ENCODE measurements at regions not wholly inside any gene's neighbourhood (a gene's known extent, or its start where the extent isn't known, plus 50 kb on each side); places are given as distances from the start of the nearest gene placed in this dataset.

GRCh38 chrX:20803971-20804370 is 537.3 kb upstream of the RPS6KA3 start:
- no peak overlapping the region for H3K27ac Mint-ChIP-seq

GRCh38 chrX:20802036-20802435 is 535.3 kb upstream of the RPS6KA3 start:
- H3K27ac Mint-ChIP-seq = no peak overlapping the region
- no peak for DNase-seq
- no peaks in the 10 kb centered on the region for H3K36me3 Mint-ChIP-seq (ENCODE audit: low read depth)
- peaks cover 6% of the 10 kb centered on the region for H3K9me3 Mint-ChIP-seq
- intact Hi-C loops (cut with micrococcal nuclease) = no loop called here
- no peaks in the 10 kb centered on the region for H3K27me3 Mint-ChIP-seq
- H3K4me1 Mint-ChIP-seq = no peaks in the 10 kb centered on the region
- no peak overlapping the region for H3K4me3 Mint-ChIP-seq

More at GRCh38 chrX:20803971-20804370, 537.3 kb upstream of the RPS6KA3 start:
- H3K9me3 Mint-ChIP-seq = peaks cover 4% of the 10 kb centered on the region
- no peak for DNase-seq
- H3K4me1 Mint-ChIP-seq = no peaks in the 10 kb centered on the region
- no peaks in the 10 kb centered on the region for H3K36me3 Mint-ChIP-seq (ENCODE audit: low read depth)
- intact Hi-C loops (cut with micrococcal nuclease) = no loop called here
- no peak overlapping the region for H3K4me3 Mint-ChIP-seq
- no peaks in the 10 kb centered on the region for H3K27me3 Mint-ChIP-seq

- H3K4me1 Mint-ChIP-seq = no peaks in the 10 kb centered on the region
- DNase-seq = no peak
- peaks cover 6% of the 10 kb centered on the region for H3K9me3 Mint-ChIP-seq
- intact Hi-C loops (cut with micrococcal nuclease) = no loop called here
- no peak overlapping the region for H3K4me3 Mint-ChIP-seq
- no peaks in the 10 kb centered on the region for H3K27me3 Mint-ChIP-seq
- no peaks in the 10 kb centered on the region for H3K36me3 Mint-ChIP-seq (ENCODE audit: low read depth)
- H3K27ac Mint-ChIP-seq = no peak overlapping the region
Observed at GRCh38 chrX:20796450-20796849, 529.7 kb upstream of the RPS6KA3 start.

DNA sequence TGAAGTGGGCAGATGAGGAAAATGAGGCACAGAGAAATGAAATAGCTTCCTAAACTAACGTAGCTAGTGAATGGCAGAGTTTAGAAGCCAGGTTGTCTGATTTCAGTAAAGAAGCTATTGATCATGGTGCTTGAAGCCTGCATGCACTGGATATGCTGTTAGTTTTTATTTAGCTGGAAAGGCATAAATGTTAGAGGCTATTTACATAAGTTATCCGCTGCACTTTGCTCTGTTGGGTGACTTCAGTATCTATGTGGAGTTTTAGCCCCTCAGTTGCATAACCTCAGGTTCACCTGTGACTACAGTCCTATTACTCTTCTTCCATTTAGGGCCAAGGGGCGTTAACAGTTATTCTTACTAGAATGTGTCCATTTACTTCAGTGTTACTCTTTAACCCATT is 522.4 kb upstream of the RPS6KA3 start:
- intact Hi-C loops (cut with micrococcal nuclease) = no loop called here
- Mint-ChIP-seq H3K9me3 (no peaks in the 10 kb centered on the region), H3K27ac (no peak overlapping the region)

GRCh38 chrX:20767346-20767745 is 500.6 kb upstream of the RPS6KA3 start:
- H3K4me1 Mint-ChIP-seq = no peaks in the 10 kb centered on the region
- no peak for DNase-seq
- intact Hi-C loops (cut with micrococcal nuclease) = no loop called here
- peaks cover 5% of the 10 kb centered on the region for H3K9me3 Mint-ChIP-seq
- H3K27me3 Mint-ChIP-seq = no peaks in the 10 kb centered on the region
- H3K4me3 Mint-ChIP-seq = no peak overlapping the region
- no peak overlapping the region for H3K27ac Mint-ChIP-seq
- H3K36me3 Mint-ChIP-seq (ENCODE audit: low read depth) = no peaks in the 10 kb centered on the region

More for the DNA sequence above, 522.4 kb upstream of the RPS6KA3 start:
- Mint-ChIP-seq H3K27me3 (no peaks in the 10 kb centered on the region), H3K36me3 (ENCODE audit: low read depth) (no peaks in the 10 kb centered on the region), H3K4me3 (no peak overlapping the region), H3K4me1 (no peaks in the 10 kb centered on the region)
- DNase-seq = no peak

DNA sequence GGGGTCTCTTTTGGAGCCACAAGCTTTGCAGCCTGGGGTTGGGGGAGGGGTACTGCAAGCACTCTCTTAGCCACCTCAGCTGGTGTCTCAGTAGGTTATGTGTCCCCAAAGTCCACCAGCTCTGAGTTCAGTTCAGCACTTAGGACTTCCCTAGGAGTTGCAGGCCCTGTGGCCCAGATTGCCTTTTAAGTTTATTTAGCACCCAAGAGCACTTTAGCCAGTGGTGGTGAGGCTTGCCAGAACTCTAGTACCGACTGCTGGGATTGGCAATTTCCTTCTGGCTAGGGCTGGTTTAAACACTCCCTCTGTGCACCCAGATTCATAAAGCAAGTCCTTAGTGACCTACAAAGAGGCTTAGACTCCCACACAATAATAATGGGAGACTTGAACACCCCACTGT is 489.9 kb upstream of the RPS6KA3 start:
- Mint-ChIP-seq H3K27me3 (no peaks in the 10 kb centered on the region), H3K9me3 (no peaks in the 10 kb centered on the region), H3K27ac (no peak overlapping the region), H3K36me3 (ENCODE audit: low read depth) (no peaks in the 10 kb centered on the region), H3K4me3 (no peak overlapping the region), H3K4me1 (no peaks in the 10 kb centered on the region)
- intact Hi-C loops (cut with micrococcal nuclease) = no loop called here
- no peak for DNase-seq

DNA sequence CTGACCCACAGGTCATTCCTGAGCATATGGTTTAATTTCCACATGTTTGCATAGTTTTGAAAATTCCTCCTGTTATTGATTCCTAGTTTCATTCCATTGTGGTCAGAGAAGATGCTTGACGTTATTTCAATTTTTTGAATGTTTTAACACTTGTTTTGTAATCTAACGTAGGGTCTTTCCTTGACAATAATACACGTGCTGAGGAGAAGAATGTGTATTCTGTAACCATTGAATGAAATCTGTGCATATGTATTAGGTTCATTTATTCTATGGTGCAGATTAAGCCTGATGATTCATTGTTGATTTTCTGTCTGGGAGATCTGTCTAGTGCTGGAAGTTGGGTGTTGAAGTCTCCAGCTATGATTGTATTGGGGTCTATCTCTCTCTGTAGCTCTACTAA is 486.4 kb upstream of the RPS6KA3 start:
- Mint-ChIP-seq H3K27me3 (no peaks in the 10 kb centered on the region), H3K36me3 (ENCODE audit: low read depth) (no peaks in the 10 kb centered on the region), H3K9me3 (no peaks in the 10 kb centered on the region), H3K4me3 (no peak overlapping the region), H3K27ac (no peak overlapping the region), H3K4me1 (no peaks in the 10 kb centered on the region)
- intact Hi-C loops (cut with micrococcal nuclease) = no loop called here
- no peak for DNase-seq

GRCh38 chrX:20746690-20747089 is 480.0 kb upstream of the RPS6KA3 start:
- H3K27me3 Mint-ChIP-seq = peaks cover 2% of the 10 kb centered on the region
- DNase-seq = no peak
- H3K27ac Mint-ChIP-seq = no peak overlapping the region
- H3K36me3 Mint-ChIP-seq (ENCODE audit: low read depth) = no peaks in the 10 kb centered on the region
- intact Hi-C loops (cut with micrococcal nuclease) = no loop called here
- H3K4me1 Mint-ChIP-seq = no peaks in the 10 kb centered on the region
- H3K9me3 Mint-ChIP-seq = no peaks in the 10 kb centered on the region
- no peak overlapping the region for H3K4me3 Mint-ChIP-seq

GRCh38 chrX:20743046-20743445 is 476.3 kb upstream of the RPS6KA3 start:
- no peak for DNase-seq
- Mint-ChIP-seq H3K9me3 (no peaks in the 10 kb centered on the region), H3K4me3 (no peak overlapping the region), H3K36me3 (ENCODE audit: low read depth) (no peaks in the 10 kb centered on the region), H3K27me3 (peaks cover 2% of the 10 kb centered on the region), H3K27ac (no peak overlapping the region), H3K4me1 (no peaks in the 10 kb centered on the region)
- intact Hi-C loops (cut with micrococcal nuclease) = no loop called here

GRCh38 chrX:20742106-20742505 is 475.4 kb upstream of the RPS6KA3 start:
- intact Hi-C loops (cut with micrococcal nuclease) = no loop called here
- no peak for DNase-seq
- Mint-ChIP-seq H3K4me1 (no peaks in the 10 kb centered on the region), H3K36me3 (ENCODE audit: low read depth) (no peaks in the 10 kb centered on the region), H3K4me3 (no peak overlapping the region), H3K9me3 (no peaks in the 10 kb centered on the region), H3K27ac (no peak overlapping the region), H3K27me3 (peaks cover 2% of the 10 kb centered on the region)

GRCh38 chrX:20740443-20740842 is 473.7 kb upstream of the RPS6KA3 start:
- DNase-seq = no peak
- Mint-ChIP-seq H3K27me3 (peaks cover 4% of the 10 kb centered on the region), H3K27ac (no peak overlapping the region), H3K4me1 (no peaks in the 10 kb centered on the region), H3K4me3 (no peak overlapping the region), H3K9me3 (no peaks in the 10 kb centered on the region), H3K36me3 (ENCODE audit: low read depth) (no peaks in the 10 kb centered on the region)
- intact Hi-C loops (cut with micrococcal nuclease) = no loop called here

- H3K27me3 Mint-ChIP-seq = peaks cover 8% of the 10 kb centered on the region
- H3K27ac Mint-ChIP-seq = no peak overlapping the region
- no peaks in the 10 kb centered on the region for H3K9me3 Mint-ChIP-seq
- intact Hi-C loops (cut with micrococcal nuclease) = no loop called here
- DNase-seq = no peak
- H3K36me3 Mint-ChIP-seq (ENCODE audit: low read depth) = no peaks in the 10 kb centered on the region
- no peaks in the 10 kb centered on the region for H3K4me1 Mint-ChIP-seq
- H3K4me3 Mint-ChIP-seq = no peak overlapping the region
Observed at GRCh38 chrX:20739038-20739745, 472.5 kb upstream of the RPS6KA3 start.

DNA sequence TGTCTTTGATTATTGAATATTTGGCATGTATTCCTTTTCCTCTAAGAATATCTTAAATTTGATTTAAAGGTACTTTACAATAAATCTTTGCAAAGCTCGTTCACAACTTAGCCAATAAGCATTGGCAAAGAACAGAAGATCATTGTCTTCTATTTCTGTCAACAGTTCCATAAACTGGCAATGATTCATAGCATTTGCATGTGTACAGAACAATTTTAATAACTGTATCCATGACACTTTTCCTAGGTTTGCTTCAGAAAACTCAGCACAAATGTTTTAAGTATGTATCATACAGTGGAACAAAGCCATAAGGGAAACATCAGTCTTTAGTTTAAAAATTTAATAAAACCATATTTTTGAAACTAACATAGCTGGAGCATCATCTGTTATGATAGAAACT is 462.7 kb upstream of the RPS6KA3 start:
- intact Hi-C loops (cut with micrococcal nuclease) = no loop called here
- Mint-ChIP-seq H3K4me1 (no peaks in the 10 kb centered on the region), H3K27me3 (peaks cover 3% of the 10 kb centered on the region), H3K9me3 (no peaks in the 10 kb centered on the region), H3K36me3 (ENCODE audit: low read depth) (no peaks in the 10 kb centered on the region), H3K4me3 (no peak overlapping the region), H3K27ac (no peak overlapping the region)
- no peak for DNase-seq

DNA sequence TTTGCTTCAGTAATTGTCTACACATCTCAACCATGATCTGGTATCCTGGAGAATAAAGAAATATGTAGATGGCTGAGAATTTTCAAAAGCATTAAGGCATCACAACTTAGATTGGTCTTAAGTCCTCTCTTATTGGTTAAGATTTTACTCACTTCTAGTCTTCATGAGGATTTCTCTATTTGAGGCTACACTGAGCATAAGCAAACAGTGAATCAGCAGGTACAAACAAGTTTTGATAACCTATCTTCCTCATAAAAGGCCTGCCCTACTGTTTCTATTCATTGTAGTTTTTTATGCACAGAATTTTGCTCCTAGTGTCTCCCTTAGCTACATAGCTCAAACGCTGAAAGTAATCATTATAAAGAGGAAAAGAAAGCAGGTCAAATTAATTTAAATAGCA is 460.7 kb upstream of the RPS6KA3 start:
- H3K9me3 Mint-ChIP-seq = no peaks in the 10 kb centered on the region
- no peaks in the 10 kb centered on the region for H3K4me1 Mint-ChIP-seq
- no peaks in the 10 kb centered on the region for H3K36me3 Mint-ChIP-seq (ENCODE audit: low read depth)
- H3K27me3 Mint-ChIP-seq = peaks cover 3% of the 10 kb centered on the region
- intact Hi-C loops (cut with micrococcal nuclease) = no loop called here
- DNase-seq = no peak
- no peak overlapping the region for H3K4me3 Mint-ChIP-seq
- H3K27ac Mint-ChIP-seq = no peak overlapping the region

DNA sequence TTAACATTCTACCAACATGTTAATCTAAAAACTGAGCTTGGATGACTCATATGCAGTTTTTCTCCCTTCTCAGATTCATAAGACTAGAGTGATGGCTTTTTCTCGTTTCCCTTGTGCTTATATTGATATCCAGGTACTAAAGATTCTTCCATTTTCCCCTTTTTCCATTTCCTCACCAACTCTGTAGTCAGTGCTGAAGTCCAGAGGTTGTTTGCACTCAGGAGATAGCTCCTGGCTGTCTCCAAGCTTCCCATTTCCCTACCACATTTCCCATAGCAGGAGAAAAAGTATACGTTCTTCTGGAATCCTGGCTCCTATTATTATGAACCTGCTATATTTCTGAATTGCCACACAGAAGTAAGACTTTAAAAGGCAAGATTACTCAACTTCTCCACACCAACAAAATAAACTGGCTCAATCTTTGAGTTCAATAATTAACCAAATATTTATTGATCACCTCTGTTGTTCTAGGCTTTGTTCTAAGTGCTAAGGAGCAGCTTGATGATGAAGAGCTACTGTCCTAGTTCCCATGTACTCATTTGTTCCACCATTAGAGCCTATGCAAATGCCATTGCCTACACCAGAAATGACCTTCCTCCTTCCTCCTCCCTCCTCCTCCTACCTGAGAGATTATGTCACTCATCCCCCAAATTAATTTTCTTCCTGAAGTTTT is 454.4 kb upstream of the RPS6KA3 start:
- H3K36me3 Mint-ChIP-seq (ENCODE audit: low read depth) = no peaks in the 10 kb centered on the region
- H3K4me3 Mint-ChIP-seq = no peak overlapping the region
- no peak overlapping the region for H3K27ac Mint-ChIP-seq
- intact Hi-C loops (cut with micrococcal nuclease) = no loop called here
- no peaks in the 10 kb centered on the region for H3K9me3 Mint-ChIP-seq
- H3K4me1 Mint-ChIP-seq = no peaks in the 10 kb centered on the region
- DNase-seq = no peak
- H3K27me3 Mint-ChIP-seq = no peaks in the 10 kb centered on the region
